ENCODE measurements at regions not wholly inside any gene's neighbourhood (a gene's known extent, or its start where the extent isn't known, plus 50 kb on each side); places are given as distances from the start of the nearest gene placed in this dataset.
"Not testable (repeated sequence)": the region's sequence is repeated elsewhere in the genome, so short reads cannot be mapped to it uniquely, and the experiment has no call there.

DNA sequence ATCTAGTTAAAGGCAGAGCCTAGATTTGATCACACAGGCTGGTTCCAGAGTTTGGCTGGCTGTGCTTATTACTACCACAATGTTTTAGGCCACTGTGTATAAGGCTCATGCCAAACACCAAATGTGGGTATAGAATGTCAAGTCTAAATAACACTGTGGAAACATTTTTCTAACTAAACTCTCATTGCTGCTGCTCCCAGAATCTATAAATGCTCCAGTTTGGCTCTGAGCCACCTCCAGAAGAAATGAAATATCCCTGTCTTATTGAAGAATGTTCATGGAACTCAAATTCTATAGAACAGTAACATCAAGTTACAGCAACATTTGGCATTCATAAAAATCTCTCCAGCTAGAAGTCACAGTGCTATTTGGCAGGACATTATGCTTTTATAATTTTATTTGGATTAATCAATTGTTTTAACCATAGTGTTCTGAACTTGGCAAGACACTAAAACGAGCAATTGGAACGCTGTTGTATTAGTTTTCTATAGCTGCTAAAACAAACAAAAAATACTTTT lies 178.1 kb upstream of the COX7C start:
- DNase-seq = no peak

DNA sequence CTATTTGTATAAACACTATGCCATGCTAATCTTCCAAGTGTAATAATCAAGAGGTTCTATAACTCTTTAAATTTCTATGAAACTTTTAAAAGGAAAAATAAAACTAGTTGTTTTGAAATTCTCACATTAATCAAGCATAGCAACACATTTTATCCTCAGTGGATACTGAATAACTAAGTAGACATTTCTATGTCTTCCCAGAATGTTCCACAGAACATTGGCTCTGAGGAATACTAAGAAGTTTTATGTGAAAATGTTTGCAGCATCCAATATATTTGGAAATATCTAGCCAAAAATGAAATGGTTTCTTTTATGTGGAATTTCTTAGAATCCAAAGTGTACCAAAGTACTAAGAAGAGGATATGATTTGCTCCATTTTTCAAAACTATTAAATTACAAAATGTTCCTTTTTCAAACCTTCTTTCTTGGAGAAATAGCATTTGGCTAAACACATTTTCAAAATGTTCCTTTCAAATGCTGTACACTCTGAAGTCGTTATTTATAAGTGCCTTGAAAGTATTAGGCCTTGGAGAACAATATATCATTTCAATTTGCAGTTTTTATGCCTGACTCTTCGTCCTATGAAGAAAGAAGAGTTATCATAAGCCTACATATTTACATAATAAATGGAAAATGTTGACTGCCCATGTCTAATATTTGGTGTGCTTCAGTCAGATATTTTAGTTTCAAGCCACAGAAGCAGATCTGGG lies 175.6 kb upstream of the COX7C start:
- DNase-seq = no peak

DNA sequence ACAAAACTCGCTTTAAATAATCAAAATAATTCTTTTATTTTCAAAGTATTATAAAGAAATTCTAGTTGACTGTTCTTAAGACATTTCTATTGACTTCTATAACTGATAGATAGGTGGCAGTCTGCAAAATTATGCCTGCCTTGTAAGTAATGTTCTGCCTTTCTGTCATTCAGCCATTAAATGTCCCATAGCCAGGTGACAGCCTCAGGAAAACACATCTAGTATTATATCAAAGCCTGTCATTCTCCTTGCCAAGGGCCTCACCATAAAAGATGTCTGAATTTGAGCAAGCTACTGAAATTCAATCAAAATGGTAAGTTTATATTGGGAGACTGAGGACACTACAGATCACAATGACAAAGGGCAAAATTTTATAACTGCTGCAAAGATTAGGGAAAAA lies 170.4 kb upstream of the COX7C start:
- DNase-seq = no peak

DNA sequence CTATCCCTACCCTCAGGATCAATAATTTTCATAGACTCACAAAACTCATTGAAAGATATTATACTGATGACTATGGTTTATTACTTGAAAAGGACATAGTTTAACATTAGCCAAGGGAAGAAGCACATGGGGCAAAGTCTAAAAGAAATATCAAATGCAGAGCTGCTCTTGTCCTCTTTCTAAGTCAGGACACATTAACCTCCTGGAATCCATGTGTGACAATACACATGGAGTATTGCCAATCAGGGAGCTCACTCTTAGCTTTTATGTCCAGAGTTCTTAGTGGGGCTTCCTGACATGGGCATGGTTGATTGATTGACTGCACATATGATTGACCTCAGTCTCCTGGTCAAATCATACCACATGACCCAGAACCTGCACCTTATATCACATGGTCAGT lies 165.5 kb upstream of the COX7C start:
- DNase-seq = no peak

DNA sequence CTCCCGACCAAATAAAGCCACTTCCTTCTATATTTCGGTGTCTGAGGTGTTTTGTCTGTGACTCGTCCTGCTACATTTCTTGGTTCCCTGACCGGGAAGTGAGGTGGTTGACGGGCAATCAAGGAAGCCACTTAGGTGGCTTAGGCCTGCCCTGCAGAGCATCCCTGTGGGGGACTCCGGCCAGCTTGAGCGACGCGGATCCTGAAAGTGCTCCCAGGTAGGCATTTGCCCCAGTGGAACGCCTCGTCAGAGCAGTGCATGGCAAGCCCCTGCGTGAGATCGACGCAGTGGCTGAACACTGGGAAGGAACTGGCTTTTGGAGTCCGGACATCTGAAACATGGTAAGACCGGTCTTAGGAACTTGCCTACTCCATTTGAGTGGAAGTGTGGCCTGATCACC lies 157.2 kb upstream of the COX7C start:
- DNase-seq = no peak

DNA sequence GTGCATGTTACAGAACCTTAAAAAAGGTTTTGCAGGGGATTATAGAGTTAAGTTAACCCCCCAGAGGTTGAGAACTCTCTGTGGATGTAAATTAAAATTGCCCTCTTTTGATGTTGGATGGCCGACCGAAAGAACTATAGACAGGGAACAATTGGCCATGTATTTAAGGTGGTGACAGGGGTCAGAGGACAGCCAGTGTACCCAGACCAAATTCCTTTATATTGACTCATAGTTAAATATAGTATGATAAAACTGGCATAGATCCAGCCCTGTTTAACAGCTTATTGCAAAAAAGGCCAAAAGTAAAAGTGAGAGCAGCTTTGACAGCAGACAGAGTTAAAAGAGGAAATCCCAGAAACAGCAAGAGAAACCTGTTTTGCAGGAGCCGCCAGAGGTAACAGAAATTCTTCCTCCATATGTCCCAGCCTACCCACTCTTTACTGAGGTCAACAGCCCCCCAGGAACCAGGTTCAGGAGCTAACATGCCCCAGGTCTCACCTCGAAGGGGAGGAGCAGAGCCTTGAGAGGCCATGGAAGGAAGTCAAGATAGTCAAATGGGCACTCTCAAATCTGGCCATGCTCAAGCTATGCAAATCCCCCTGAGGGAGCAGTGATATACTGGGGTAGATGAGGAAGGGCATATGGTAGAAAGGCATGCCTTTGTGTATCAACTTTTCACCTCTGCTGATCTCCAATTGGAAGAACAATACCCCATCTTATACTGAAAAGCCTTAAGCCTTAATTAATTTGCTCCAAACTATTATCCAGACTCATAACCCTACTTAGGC lies 156.4 kb upstream of the COX7C start:
- no peak for DNase-seq

DNA sequence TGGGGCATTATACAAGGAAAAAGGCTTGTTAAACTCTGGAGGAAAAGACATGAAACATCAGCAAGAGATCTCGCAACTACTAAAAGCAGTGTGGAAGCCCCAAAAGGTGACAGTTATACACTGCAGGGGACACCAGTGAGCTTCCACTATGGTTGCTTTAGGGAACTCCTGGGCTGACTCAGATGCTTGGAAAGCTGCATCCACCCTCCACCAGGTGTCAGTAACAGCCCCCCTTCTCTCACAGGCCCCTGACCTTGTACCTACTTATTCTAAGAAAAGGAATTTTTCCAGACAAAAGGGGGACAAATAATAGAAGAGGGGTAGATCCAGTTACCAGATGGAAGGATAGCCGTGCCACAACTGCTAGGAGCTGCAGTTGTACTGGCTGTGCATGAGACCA lies 154.4 kb upstream of the COX7C start:
- DNase-seq = no peak

DNA sequence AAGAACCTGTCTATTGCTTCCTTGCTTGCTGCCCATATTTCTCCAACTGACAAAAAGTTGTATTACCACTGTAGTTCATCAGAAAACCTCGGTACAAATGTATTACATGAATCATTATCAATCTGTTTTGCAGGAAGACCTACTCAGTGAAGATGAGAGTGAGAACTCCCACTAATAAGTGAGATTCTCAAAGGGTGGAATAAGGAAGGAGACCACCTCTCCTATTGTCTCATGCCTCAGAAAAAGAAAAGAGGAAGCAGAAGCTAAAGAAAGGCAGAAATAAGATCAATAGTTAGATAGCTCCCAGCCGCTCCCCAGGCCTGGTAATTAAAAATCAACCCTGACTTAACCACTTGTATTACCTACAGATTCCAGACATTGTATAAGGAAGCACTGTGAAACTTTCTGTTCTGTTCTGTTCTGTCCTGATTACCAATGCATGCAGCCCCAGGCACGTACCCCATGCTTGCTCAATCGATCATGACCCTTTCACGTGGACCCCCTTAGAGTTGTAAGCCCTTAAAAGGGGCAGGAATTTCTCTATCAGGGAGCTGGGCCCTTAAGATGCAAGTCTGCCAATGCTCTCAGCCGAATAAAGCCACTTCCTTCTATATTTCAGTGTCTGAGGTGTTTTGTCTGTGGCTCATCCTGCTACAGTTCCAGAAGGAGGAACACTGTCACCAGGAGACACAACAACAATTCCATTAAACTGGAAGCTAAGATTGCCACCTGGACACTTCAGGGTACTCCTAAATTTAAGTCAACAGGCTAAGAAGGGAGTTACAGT lies 152.5 kb upstream of the COX7C start:
- no peak for DNase-seq

DNA sequence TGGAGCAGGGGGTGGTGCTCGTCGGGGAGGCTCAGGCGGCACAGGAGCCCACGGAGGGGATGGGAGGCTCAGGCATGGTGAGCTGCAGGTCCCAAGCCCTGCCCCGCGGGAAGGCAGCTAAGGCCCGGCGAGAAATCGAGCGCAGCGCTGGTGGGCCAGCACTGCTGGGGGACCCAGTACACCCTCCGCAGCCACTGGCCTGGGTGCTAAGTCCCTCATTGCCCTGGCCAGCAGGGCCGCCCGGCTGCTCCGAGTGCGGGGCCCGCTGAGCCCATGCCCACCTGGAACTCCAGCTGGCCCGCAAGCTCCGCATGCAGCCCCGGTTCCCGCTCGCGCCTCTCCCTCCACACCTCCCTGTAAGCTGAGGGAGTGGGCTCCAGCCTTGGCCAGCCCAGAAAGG lies 151.0 kb upstream of the COX7C start:
- not testable (repeated sequence) for DNase-seq

DNA sequence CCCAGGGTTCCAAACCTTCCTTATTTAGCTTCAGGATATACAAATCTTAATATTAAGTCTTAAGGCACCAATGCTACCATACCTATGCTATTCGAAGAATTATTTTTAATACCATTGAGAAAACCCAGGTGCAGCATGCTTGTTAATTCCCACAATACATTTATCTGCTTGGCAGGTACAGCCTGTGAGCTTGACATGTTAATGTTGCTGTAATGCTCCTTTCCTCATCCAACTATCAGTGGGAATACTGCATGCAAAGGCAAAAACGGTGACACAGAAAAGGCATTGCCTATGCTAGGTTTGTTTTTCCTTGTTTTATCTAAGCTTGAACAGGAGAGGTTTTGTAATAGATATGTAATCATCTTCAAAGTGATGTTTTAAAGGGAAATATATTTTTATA lies 135.7 kb upstream of the COX7C start:
- no peak for DNase-seq

DNA sequence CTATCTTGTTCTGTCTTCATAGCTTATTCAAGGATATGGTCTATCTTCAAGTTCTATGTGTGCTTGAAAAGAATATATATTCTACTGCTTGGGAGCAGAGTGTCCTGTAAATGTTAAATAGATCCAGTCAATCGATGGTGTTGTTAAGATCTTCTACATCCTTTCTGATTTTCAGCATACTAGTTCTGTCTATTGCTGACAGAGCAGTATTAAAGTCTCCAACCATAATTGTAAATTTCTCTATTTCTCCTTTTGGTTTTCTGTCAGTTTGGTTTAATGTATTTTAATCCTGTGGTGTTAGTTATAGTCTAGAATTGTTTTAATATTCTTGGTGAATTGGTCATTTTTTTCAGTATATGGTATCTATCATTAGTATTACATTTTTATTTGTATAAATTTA lies 124.0 kb upstream of the COX7C start:
- DNase-seq = no peak

DNA sequence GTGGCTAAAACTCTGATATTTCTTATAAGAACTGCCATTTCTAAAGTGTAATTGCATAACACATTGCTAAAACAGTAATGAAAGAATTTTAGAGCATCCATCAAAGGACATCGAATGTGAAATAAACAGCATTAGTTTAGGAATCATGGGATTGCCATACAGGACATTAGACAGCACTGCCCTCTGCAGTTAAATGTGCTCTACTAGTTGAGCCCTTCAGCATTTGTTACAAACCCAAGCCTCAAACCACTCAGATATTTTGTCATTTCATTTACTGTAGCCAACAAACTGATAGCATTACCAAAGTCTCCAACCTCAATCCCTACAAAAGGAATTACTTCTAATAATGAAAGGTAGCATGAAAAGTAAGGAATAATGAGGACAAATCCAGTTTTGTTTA lies 116.8 kb upstream of the COX7C start:
- DNase-seq = no peak

DNA sequence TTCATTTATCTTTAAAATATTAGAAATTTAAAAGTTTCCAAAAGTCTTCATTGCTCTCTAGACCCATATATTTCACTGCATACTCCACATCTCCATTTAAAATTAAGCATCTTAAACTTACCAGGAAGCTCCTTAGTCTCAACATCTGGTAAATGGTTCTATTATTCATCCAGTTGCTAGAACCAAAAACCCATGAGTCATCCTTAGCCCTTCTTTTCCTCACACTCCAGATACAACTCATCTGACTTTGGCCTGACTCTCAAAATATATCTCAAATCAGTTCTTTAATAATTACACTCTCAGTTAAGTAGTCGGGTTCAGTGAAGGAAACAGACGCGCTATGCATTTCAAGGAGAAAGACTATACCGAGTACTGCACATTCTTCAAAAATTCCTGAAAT lies 110.2 kb upstream of the COX7C start:
- no peak for DNase-seq

DNA sequence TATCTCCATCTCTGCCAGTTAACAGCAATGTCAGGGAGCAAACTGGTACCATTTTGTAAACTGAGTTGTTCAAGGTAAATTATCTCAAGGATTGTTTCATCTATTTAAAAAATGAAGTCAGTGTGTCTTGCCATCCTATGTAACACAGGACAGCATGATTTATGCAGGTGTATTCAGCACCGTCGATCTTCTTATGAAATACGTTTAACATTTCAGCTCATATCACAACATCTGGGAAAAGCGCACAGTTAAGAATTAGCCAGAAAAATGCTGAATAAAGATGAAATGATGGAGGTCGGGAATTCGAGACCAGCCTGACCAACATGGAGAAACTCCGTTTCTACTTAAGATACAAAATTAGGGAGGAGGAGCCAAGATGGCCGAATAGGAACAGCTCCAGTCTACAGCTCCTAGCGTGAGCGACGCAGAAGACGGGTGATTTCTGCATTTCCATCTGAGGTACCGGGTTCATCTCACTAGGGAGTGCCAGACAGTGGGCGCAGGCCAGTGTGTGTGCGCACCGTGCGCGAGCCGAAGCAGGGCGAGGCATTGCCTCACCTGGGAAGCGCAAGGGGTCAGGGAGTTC lies 107.3 kb upstream of the COX7C start:
- not testable (repeated sequence) for DNase-seq

DNA sequence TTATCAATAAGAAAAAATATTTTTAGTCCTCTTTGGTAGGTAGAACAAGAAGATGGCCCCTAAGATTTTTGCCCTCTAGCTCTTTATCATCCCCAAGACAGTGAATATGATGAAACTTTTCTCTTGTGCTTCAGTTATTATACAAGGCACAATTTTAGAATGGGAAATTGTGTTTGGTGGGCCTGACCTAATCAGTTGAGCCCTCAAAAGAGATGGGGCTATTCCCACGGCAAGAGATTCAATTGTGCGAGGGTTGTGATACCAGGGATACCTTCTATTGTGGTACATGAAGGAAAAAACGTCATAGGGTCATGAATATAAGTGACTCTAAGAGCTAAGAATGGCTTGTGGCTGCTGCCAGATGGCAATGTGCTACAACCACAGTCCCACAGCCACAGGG lies 94.0 kb upstream of the COX7C start:
- DNase-seq = no peak

DNA sequence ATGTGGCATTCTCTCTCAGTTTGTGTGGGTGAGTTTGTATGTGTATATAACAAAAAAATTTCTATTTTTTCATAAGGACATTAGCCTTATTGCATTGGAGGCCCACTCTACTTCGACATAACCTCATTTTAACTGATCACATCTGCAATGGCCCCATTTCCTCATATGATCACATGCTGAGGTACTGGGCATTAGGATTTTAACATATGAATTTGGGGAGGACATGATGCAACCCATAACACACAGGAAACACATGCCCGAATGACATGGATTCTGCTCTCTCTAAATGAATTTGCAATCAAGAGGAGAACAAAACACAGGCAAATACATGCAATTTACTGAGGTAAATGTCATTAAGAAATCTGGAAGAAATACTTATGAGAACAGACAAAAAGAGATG lies 92.1 kb upstream of the COX7C start:
- no peak for DNase-seq

DNA sequence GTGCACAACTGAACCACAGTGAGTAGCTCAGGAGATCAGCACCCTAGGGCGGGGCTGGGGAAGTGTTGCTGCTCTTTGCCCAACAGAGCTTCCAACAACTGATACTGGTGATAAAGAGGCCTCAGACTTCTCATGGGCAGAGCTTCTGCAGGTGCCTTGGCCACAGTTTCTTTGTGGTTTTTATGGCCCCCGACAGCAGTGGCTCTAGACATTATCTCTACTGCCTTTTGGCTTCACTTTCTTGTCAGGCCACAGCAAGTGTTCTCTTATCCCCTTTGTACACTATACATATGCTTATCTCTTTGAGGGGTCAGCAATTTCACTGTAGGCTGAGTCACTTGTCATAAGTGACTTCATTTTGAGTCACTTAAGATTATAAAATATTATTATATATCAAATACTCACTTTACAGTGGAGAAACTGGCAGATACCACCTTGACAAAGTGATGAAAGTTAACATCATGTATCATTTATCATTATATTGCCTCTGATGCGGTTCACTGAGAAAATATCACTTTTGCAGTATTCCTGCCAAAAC lies 90.9 kb upstream of the COX7C start:
- no peak for DNase-seq

DNA sequence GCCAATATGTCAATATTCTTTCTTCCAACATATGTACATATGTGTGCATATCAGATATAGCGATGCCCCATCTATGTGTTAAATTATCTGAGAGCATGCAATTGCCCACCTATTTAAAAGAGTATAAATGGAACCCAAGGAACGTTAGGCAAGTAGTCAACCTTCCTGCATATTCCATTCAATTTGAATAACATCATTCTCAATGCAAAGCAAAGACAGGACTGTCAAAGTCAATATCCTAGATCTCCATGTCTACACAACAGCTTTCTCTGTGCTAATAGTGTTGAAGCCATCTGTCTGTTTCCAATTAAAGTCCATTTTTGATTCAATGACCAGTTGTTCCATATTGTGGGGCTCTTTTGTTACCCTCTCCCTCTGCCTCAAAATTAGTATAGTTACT lies 85.3 kb upstream of the COX7C start:
- DNase-seq = no peak

DNA sequence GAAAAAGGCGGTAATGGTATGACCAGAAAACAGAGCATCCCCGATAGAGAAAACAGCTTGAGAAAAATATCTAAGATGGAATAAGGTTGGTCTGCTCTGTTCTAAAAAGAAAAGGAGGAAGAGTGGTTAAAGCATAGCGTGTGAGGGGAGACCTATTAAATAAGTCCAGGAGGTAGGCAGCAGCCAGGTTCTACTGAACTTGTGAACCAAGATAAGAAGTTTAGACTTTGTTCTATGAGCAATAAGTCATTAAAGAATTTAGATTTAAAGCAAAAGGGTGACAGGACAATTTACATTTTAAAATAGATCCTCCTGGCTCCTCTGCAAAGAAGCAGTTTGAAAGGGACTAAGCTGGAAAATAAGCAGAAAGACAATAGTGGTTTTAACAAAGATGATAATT lies 81.3 kb upstream of the COX7C start:
- no peak for DNase-seq

DNA sequence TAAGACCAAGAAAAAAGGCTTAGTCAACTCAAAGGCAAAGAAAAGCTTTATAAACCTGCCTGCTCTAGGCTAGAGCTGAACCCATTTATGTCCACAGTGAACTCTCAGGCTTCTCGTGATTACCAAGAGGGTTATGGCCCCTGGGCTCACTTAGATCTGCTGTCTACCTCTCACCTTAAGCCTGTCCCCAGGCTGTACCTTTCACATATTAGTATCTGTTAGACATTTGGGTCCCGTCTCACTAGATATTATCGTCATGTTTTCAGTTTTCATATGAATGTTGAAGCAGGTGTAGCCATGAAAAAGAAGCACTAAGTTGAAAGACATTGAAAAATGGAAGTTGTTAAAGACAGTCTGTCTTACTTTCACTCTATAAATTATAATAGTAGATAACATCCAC lies 75.2 kb upstream of the COX7C start:
- DNase-seq = no peak

DNA sequence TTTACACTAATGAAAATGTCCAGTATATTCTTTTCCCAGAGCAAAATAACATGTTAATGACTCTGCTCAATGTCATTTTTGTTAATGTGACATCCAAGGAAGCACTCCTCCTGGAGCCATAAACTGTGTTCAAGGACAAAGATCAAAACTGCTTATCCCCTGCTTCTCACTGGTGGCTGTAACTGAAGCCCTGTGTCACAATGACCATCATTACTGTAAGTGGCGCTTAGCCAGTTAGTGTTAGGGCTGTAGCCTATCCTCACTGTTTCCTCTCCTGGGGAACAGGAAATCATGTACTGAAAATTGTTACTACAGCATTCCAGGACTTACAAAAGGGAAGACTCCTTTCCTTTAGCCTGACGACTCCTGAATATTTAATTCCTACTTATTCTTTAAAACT lies 71.7 kb upstream of the COX7C start:
- no peak for DNase-seq

DNA sequence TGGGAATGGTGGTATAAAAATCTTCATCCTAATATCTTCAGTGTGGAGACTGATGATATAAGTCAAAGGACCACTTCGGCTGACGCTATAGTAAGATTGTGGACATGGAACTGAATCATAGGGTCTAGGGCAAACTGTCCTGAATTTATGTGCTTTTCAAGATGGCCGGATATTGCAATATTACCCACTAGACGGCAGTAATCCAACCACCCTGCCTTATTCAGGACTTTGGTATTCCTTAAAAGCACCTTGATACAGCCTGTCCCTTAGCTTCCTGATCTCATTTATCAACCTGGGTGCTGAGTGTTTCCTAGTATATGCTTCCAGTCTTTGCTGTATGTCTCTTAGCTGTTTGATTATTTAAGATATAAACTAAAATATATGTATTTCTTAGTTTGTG lies 71.2 kb upstream of the COX7C start:
- DNase-seq = no peak

DNA sequence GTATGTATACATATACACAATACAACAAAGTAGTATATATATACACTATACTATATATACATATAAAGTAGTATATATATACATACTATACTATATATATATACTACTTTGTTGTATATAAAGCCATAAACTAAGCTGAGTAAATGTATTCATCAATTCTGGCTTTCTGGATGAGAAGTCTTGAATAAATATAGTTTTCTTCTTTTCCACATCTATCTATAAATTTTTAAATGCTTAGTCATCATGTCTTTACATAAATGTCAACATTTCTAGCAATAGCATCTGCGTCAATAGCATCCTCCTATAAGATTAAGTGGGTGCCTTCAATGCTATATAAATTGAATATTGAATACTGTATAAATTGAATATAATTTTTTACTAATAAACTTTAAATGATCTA lies 63.1 kb upstream of the COX7C start:
- DNase-seq = no peak

Data from occipital lobe (tissue), 1 donor.